ENCODE measurements at regions not wholly inside any gene's neighbourhood (a gene's known extent, or its start where the extent isn't known, plus 50 kb on each side); places are given as distances from the start of the nearest gene placed in this dataset.

DNA sequence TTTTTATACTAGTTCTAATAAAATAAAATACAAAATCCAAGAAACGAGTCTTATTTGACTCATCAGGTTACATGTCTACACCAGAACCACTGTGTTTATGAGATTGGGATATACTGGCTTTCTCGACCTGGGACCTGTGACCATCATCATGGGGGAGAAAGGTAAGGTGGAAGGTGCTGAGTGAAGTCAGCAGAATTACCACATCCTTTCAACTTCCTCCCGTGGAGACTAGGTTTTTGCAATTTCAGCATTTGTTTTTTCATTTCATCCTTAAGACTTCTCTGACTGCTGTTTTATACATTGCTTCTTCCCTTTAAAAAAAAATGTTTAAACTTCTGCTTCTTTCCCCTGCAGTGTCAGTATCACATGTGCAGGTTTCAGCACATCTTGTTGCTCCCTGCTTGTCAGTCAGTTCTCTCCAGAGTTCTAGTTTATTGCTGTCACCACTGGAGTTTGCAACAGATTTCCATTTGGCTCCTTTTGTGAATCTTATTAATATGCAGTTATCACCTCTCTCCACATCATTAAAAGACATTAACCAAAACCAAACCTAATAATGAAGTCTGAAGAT lies 60.4 kb upstream of the HAO2 start:
- DNase-seq (ENCODE audit: low spot score) = no peak

DNA sequence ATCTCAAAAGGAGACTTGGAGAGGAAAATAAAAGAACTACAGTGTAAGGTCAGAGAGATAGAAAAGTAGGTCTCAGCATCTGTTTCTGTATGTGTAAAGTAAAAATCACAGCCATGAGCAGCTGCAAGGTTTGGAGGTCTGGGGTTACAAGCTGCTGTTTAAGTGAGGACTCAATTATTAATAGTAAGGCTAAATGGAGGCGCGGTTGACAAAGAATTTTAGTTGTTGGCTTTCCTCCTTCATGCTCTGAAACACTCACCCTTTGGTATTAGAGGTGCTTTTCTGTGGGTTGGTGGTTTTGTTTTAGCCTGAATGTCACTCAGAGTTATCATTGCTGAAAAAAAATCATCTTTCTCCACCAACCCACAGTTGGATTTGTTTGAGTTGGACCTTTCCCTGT lies 59.8 kb upstream of the HAO2 start:
- no peak for DNase-seq (ENCODE audit: low spot score)

GRCh38 chr1:119310301-119310700 lies 58.3 kb upstream of the HAO2 start:
- peak; percentile 3 for DNase-seq (ENCODE audit: low spot score)

- no peak for DNase-seq (ENCODE audit: low spot score)
These were observed 56.1 kb upstream of the HAO2 start for GRCh38 chr1:119312500-119312899.

- DNase-seq (ENCODE audit: low spot score) = no peak
These were observed 54.4 kb upstream of the HAO2 start for GRCh38 chr1:119314001-119314796.

GRCh38 chr1:119316870-119317416 lies 51.6 kb upstream of the HAO2 start:
- no peak for DNase-seq (ENCODE audit: low spot score)

DNA sequence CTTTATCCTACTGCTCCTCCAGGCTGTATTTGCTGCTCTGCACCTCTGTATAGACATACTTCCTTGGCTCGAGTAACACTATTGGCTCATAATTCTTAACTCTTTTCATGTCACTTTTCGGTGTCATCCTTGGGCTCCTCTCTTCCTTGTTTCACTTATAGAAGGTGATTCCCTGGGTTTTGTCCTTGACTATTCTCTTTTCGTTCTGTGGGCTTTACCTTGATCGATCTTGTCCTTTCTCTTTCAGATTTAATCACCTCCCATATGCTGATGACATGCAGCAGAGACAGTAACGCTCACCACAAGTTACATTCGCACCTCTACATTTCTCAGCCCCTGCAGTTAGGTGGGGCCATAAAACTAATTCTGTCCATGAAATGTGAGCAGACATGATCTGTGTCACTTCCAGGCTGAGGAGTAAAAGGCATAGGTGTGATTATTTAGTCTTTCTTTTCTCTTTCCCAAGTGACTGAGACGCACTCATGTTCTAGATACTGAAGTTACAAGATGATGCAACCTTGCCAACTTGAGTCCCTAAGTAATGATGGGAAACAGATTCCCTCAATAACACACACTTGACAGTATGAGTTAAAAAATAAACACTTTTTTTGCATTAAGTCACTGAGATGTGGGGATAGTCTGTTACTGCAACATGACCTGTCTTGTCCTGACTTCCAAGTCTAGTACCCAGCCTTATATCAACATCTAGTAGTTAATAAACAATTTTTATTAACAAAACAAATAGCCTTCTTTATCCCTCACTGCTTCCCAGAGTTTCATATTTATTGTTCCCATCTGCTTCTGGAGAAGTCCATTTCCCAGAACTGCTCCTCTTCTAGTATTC lies 49.9 kb upstream of the HAO2 start:
- no peak for DNase-seq (ENCODE audit: low spot score)
